ENCODE measurements at regions not wholly inside any gene's neighbourhood (a gene's known extent, or its start where the extent isn't known, plus 50 kb on each side); places are given as distances from the start of the nearest gene placed in this dataset.

DNA sequence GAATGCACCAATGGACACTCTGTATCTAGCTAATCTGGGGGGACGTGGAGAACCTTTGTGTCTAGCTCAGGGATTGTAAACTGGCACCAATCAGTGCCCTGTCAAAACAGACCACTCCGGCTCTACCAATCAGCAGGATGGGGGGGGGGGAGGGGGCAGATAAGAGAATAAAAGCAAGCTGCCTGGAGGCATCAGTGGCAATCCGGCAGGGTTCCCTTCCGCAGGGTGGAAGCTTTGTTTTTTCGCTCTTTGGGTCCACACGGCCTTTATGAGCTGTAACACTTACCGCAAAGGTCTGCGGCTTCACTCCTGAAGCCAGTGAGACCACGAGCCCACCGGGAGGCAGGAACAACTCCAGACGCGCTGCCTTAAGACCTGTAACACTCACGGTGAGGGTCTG is 827.1 kb downstream of the PLOD2 start:
- DNase-seq = no peak
- TF ChIP-seq CTCF (IDR thresholded peaks at IDR 0.05) = no peak
- no peaks in the 10 kb centered on the region for H3K79me2 ChIP-seq (ENCODE audit: insufficient read depth, low read length)
- H3K4me3 Mint-ChIP-seq = no peak overlapping the region
- no peak overlapping the region for H3K4me2 ChIP-seq (replicated peaks; ENCODE audit: extremely low read depth, low read length, poor library complexity, severe bottlenecking)
- no peaks in the 10 kb centered on the region for H3K36me3 ChIP-seq (replicated peaks in 1 of 2; ENCODE audit: control insufficient read depth in 1 of 2, insufficient read depth in 2 of 2, low read length in 2 of 2)
- peaks cover 11 to 22% of the 10 kb centered on the region in 2 donors for H3K9me3 ChIP-seq (replicated peaks in 1 of 2; ENCODE audit: control insufficient read depth in 1 of 2, insufficient read depth in 1 of 2, low read length in 2 of 2)
- H3K4me1 ChIP-seq (ENCODE audit: control insufficient read depth in 1 of 2, insufficient read depth in 2 of 2, low read length in 2 of 2) = no peaks in the 10 kb centered on the region
- H3K4me3 ChIP-seq (replicated peaks in 1 of 3; ENCODE audit: low read depth in 2 of 3, low read length in 3 of 3) = no peak overlapping the region
- no peak overlapping the region for H2AFZ ChIP-seq (ENCODE audit: insufficient read depth, low read depth, low read length, poor library complexity, severe bottlenecking)
- no peaks in the 10 kb centered on the region for H3K36me3 Mint-ChIP-seq
- H3K4me1 Mint-ChIP-seq = no peaks in the 10 kb centered on the region
- no peak overlapping the region for H3K9ac ChIP-seq (ENCODE audit: insufficient read depth, low read length, poor library complexity, severe bottlenecking)
- H3K27me3 Mint-ChIP-seq (ENCODE audit: low read depth in 3 of 3) = no peaks in the 10 kb centered on the region
- no peaks in the 10 kb centered on the region for H4K20me1 ChIP-seq (ENCODE audit: insufficient read depth, low read length)
- intact Hi-C loops (cut with micrococcal nuclease) = no loop called here
- H3K9me3 Mint-ChIP-seq = peaks cover 4 to 14% (median 9%) of the 10 kb centered on the region in 7 donors
- H3K27me3 ChIP-seq (ENCODE audit: control insufficient read depth in 2 of 2, insufficient read depth in 2 of 2, low read length in 2 of 2) = no peaks in the 10 kb centered on the region
- H3K27ac ChIP-seq (ENCODE audit: low read depth in 1 of 2, low read length in 2 of 2) = no peak overlapping the region
- 82% methylated on average over 10 of the region's 13 CpGs for WGBS (ENCODE audit: insufficient coverage)
- no peak overlapping the region for H3K27ac Mint-ChIP-seq

DNA sequence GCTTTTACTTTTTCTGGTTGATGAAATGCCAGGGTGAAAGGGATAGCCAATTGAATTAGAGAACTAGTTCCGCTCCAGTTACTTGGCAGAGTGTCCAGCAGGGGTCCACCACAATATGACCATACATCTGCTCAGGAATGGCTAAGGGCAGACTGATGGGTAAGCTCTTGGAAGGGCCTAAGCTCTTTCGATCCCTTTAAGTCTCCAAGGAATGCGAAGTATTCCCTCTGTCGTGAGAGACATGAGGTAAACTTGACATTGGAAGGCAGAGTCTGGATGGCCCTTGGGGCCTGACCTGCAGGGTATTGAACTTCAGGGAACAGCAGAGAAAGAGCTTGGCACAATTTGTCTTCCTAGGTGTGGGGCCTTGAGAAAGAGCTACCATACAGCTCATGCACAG is 805.8 kb downstream of the PLOD2 start:
- Histone ChIP-seq H3K9me3 (replicated peaks in 1 of 2; ENCODE audit: control insufficient read depth in 1 of 2, insufficient read depth in 1 of 2, low read length in 2 of 2) (peaks cover 16 to 34% of the 10 kb centered on the region in 2 donors), H3K9ac (ENCODE audit: insufficient read depth, low read length, poor library complexity, severe bottlenecking) (no peak overlapping the region), H3K4me1 (ENCODE audit: control insufficient read depth in 1 of 2, insufficient read depth in 2 of 2, low read length in 2 of 2) (no peaks in the 10 kb centered on the region), H4K20me1 (ENCODE audit: insufficient read depth, low read length) (no peaks in the 10 kb centered on the region), H3K27ac (ENCODE audit: low read depth in 1 of 2, low read length in 2 of 2) (no peak overlapping the region), H3K4me2 (replicated peaks; ENCODE audit: extremely low read depth, low read length, poor library complexity, severe bottlenecking) (no peak overlapping the region), H3K4me3 (replicated peaks in 1 of 3; ENCODE audit: low read depth in 2 of 3, low read length in 3 of 3) (no peak overlapping the region), H3K36me3 (replicated peaks in 1 of 2; ENCODE audit: control insufficient read depth in 1 of 2, insufficient read depth in 2 of 2, low read length in 2 of 2) (no peaks in the 10 kb centered on the region), H3K79me2 (ENCODE audit: insufficient read depth, low read length) (no peaks in the 10 kb centered on the region), H3K27me3 (ENCODE audit: control insufficient read depth in 2 of 2, insufficient read depth in 2 of 2, low read length in 2 of 2) (no peaks in the 10 kb centered on the region), H2AFZ (ENCODE audit: insufficient read depth, low read depth, low read length, poor library complexity, severe bottlenecking) (no peak overlapping the region)
- Mint-ChIP-seq H3K27me3 (ENCODE audit: low read depth in 3 of 3) (peaks cover 0 to 1% (median 0%) of the 10 kb centered on the region in 3 donors), H3K27ac (no peak overlapping the region), H3K4me1 (no peaks in the 10 kb centered on the region), H3K4me3 (no peak overlapping the region), H3K36me3 (no peaks in the 10 kb centered on the region), H3K9me3 (peaks cover 4 to 22% (median 19%) of the 10 kb centered on the region in 7 donors)
- intact Hi-C loops (cut with micrococcal nuclease) = no loop called here
- no peak for DNase-seq
- TF ChIP-seq CTCF (IDR thresholded peaks at IDR 0.05) = no peak
- WGBS (ENCODE audit: insufficient coverage) = 97% methylated on average over 3 of the region's 4 CpGs

Data from CD14-positive monocyte (primary cell).